ENCODE measurements at regions not wholly inside any gene's neighbourhood (a gene's known extent, or its start where the extent isn't known, plus 50 kb on each side); places are given as distances from the start of the nearest gene placed in this dataset.

DNA sequence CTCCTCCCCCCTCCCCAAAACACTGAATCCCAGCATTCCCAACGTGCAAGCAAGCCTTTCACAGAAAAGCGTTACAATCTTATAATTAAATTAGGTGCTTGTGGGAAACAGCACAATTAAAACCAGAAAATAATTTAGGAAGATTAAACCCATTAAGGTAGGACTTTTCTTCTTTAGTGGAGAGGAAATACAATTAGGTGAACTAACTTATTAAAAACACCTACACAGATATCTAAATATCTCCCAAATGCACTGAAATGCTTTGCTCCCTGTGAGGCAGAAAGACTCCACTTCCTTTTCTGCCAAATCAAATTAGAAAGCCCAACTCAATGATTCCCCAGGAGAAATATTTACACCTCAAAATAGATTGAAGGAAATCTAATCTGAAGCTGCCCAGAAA lies 60.9 kb upstream of the ETS2 start:
- TF ChIP-seq CTCF (conservative IDR thresholded peaks at IDR 0.05; ENCODE audit: low read length) (no peak), EZH2phosphoT487 (IDR thresholded peaks at IDR 0.05; ENCODE audit: borderline replicate concordance, low read depth, low read length) (no peak)
